GM21576 (cell line): ENCODE measurements at regions not wholly inside any gene's neighbourhood (a gene's known extent, or its start where the extent isn't known, plus 50 kb on each side); places are given as distances from the start of the nearest gene placed in this dataset.

Experiments used
- ATAC-seq: cut with Tn5 transposase; IDR thresholded peaks from one replicate; pipeline ENCODE4 v1.9.1; 2021; ENCODE audit warnings: mild to moderate bottlenecking, moderate library complexity; ENCODE audit not compliant: unreplicated experiment

- ATAC-seq: no peak
These were observed 167.4 kb upstream of the CD180 start for GRCh38 chr5:67363963-67364362.

- no peak for ATAC-seq
These were observed 166.6 kb upstream of the CD180 start for GRCh38 chr5:67363180-67363709.

GRCh38 chr5:67361932-67362729 lies 165.5 kb upstream of the CD180 start:
- no peak for ATAC-seq

GRCh38 chr5:67360047-67360446 lies 163.4 kb upstream of the CD180 start:
- ATAC-seq: no peak

- no peak for ATAC-seq
These were observed 161.6 kb upstream of the CD180 start for GRCh38 chr5:67358186-67358585.

- ATAC-seq: no peak
These were observed 158.6 kb upstream of the CD180 start for GRCh38 chr5:67355120-67355713.

GRCh38 chr5:67353500-67354450 lies 157.2 kb upstream of the CD180 start:
- ATAC-seq: no peak

GRCh38 chr5:67350618-67351201 lies 154.1 kb upstream of the CD180 start:
- ATAC-seq: no peak

- ATAC-seq: no peak
These were observed 153.6 kb upstream of the CD180 start for GRCh38 chr5:67350185-67350584.

- ATAC-seq: no peak
These were observed 151.2 kb upstream of the CD180 start for GRCh38 chr5:67347821-67348220.

GRCh38 chr5:67346611-67347010 lies 150.0 kb upstream of the CD180 start:
- no peak for ATAC-seq

GRCh38 chr5:67344870-67345269 lies 148.3 kb upstream of the CD180 start:
- no peak for ATAC-seq

- no peak for ATAC-seq
These were observed 147.2 kb upstream of the CD180 start for GRCh38 chr5:67343835-67344234.

- ATAC-seq: no peak
These were observed 144.9 kb upstream of the CD180 start for GRCh38 chr5:67341478-67341877.

GRCh38 chr5:67339219-67339767 lies 142.7 kb upstream of the CD180 start:
- ATAC-seq: no peak

- ATAC-seq: no peak
These were observed 141.8 kb upstream of the CD180 start for GRCh38 chr5:67338421-67338820.

- ATAC-seq: no peak
These were observed 141.2 kb upstream of the CD180 start for GRCh38 chr5:67337751-67338150.

- no peak for ATAC-seq
These were observed 138.8 kb upstream of the CD180 start for GRCh38 chr5:67335426-67335825.

GRCh38 chr5:67334373-67334772 lies 137.8 kb upstream of the CD180 start:
- no peak for ATAC-seq

GRCh38 chr5:67333171-67333570 lies 136.6 kb upstream of the CD180 start:
- ATAC-seq: no peak
